Stimulated activated CD4-positive, alpha-beta T cell treated with anti-CD3 and anti-CD28 coated beads, Interleukin-12 subunit alpha, Interleukin-12 subunit beta, amount 100 ng/mL, for 24 hours (primary cell): ENCODE measurements at regions not wholly inside any gene's neighbourhood (a gene's known extent, or its start where the extent isn't known, plus 50 kb on each side); places are given as distances from the start of the nearest gene placed in this dataset.
"Not testable (repeated sequence)": the region's sequence is repeated elsewhere in the genome, so short reads cannot be mapped to it uniquely, and the experiment has no call there.

ENCODE experiments used
- DNase-seq, 2 experiments: peaks; one replicate each; pipeline ENCODE4 v3.0.0-alpha.2; 2020; ENCODE audit warnings: low read depth in 2 of 2

DNA sequence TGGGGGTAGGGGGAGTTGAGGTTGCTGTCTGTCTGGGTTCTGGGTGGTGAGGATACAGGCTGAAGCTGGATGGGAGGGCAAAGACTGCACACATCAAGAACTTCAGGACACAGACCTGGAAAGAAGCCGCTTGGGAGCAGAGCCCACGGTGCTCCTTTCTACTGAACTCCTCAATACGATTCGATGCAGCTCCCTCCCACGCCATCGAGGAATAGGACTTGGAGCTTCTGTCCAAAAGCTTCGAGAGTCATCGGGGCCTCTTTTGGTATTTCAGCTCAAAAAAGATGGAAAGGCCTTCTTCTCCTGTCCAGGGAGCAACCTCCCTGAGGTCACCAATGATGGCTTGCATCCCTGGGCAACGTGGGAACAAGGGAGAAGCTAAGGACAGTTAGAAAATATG, 407.1 kb upstream of the MGMT start:
- no peak for DNase-seq

DNA sequence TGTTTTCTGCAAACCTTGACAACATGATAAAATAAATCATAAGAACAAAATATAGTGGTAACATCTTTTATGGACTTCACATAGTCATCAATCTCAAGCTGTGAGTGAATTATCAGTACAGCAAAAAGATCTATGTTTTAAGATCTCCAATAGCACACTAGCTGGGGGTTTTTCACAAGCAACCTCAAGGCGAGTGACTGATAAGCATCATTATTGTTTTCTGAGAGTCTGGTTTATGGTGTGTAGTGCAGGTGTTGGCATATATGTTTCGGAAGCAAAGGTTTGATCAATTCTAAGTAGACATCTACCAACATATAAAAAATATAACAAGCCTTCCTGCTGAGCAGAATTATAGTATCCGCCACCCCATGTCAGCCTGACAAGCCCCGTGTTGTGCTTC, 403.8 kb upstream of the MGMT start:
- no peak for DNase-seq

- DNase-seq: no peak
These were observed 403.2 kb upstream of the MGMT start for GRCh38 chr10:129063877-129064276.

DNA sequence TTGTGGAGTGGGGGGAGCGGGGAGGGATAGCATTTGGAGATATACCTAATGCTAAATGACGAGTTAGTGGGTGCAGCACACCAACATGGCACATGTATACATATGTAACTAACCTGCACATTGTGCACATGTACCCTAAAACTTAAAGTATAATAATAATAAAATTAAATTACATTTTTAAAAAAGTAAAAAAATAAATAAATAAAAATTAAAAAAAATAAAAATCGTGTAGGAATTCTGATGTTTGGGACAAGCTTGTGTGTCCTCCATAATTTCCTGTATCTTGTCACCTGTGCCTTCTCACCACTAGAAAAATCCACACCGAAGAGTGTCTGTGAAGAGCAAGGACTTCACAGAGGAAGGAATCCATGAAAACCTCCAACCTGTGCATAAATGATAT, 400.5 kb upstream of the MGMT start:
- DNase-seq: not testable (repeated sequence)

DNA sequence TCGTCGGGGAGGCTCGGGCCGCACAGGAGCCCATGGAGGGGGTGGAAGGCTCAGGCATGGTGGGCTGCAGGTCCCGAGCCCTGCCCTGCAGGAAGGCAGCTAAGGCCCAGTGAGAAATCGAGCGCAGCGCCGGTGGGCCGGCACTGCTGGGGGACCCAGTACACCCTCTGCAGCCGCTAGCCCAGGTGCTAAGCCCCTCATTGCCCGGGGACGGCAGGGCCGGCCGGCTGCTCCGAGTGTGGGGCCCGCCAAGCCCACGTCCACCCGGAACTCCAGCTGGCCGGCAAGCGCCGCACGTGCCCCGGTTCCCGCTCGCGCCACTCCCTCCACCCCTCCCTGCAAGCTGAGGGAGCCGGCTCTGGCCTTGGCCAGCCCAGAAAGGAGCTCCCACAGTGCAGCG, 395.6 kb upstream of the MGMT start:
- DNase-seq: not testable (repeated sequence)

- no peak for DNase-seq
These were observed 392.1 kb upstream of the MGMT start for GRCh38 chr10:129074939-129075338.

DNA sequence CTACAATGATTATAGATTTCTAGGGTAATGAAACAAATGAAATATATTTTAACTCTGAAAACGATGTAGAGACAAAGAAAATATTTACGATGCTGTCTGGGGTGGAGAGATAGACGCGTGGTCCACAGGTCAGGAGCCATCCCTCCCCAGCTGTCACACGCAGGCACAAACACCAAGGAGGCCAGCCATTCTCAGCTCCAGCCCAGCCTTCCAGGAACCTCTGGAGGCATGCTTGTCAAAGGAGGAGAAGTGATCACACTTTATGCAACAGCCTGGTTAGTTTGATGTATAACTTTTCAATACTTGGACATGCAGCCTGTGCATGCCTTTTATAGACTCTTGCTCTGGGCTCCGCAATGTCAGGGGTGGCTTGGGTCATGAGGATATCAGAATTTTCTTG, 391.5 kb upstream of the MGMT start:
- no peak for DNase-seq

- no peak for DNase-seq
These were observed 391.1 kb upstream of the MGMT start for GRCh38 chr10:129075927-129076326.

DNA sequence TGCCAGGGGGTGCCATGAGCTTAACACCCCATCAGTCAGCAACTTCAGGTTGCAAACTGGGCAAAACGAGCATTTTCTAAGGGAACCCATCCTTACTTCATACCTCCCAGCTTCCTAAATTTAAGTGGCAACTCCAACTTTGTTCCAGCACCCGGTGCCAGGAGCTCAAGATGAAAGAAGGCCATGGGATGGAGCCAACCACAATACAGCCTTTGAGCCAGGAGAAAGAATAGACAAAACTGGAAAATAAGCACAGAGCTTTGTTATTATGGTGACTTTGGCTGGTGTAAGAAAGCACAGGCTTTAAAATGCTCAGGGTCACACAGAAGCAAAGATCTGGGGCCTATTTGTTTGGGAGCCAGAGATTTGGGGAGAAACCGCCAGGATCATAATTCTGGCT, 388.7 kb upstream of the MGMT start:
- DNase-seq: no peak

GRCh38 chr10:129078746-129079145, 388.3 kb upstream of the MGMT start:
- no peak for DNase-seq

DNA sequence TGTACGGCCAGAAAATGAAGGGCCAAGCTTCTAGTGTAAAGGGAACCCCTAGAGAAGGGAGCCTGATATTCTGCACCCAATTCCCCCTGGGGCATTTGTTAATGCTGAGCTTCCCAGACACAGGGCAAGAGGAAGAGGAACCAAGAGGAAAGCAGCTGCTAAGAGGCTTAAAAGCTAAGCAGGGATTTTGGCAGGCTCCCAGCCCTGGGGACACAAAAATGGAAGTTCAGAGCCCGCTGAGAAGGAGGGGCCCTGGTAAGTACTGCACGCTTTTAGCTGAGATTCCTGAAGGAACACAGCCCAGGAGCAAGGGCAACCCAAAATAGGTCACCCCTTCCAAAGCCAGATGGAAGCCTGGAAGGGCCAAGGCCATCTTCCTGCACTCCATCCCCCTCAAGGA, 387.3 kb upstream of the MGMT start:
- DNase-seq: no peak

- no peak for DNase-seq
These were observed 381.2 kb upstream of the MGMT start for GRCh38 chr10:129085811-129086210.

DNA sequence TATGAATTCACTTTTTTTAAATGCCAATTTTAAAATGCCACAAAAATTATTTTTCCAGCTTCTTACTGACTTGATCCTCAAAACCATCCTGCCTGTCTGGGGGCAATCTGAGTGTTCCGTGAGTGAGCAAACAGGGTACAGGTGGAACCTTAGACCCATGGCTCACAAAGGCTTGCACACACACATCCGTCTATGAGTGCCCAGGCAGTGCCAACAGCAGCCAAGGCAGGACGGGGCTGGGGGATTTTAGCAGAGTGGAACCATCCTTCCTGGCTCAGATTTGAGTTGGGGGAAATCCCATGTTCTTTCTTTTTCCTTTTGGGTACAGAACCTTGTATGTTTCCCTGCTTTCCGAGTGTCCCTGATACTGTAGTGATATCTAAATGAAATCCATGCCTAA, 377.7 kb upstream of the MGMT start:
- no peak for DNase-seq

- no peak for DNase-seq
These were observed 376.9 kb upstream of the MGMT start for GRCh38 chr10:129090165-129090564.

DNA sequence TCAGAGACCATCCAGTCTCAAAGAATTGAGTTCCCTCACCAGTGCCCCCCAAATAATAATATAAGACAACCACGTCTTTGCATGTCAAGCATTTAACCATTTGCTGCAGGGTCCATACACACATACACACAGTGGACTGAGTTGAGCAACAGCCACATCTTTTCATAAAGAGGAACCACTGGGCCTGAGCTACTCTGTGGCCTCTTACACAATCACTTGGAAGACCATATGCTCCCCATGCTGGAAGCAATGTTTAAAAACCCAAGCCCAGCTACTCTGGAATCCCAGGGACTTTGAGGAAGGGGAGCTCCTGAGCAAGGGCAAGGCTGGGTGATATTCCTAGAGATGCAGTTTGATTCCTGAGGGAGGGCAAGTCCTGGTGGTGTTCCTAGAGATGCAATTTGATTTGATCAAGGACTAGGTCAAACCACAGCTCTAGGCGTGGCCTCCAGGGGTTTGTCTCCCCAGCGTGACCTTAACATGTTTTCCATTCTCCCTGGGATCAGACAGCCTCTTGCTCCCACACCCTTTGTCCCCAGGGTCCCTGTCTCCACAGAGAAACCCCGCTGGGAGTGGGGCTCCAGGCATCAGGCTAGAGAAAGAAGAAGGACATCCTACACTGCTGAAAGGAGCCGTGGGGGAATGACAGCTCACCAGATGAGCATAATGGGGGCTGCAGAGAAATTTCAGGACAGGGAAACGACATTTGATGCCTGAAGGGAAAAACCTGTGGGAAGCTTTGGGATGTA, 376.2 kb upstream of the MGMT start:
- DNase-seq: no peak

DNA sequence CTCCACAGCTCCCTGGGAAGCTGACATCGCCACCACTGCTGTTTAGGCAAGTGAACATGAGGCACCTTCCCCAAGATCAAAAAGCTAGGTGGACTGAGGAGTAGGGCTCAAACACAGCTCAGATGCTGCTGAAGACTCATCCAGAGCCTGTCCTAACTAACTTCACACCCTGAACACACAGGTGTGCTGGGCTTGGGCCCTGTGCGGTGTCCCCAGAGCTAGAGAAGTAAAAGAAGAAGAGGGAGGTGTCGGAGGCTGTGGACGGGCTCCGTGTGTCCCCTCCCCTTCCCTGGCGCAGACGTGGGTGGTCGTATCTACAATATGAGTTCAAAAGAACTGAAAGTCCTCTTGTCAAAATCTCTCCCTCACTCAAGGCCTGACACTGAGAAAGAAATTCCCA, 373.4 kb upstream of the MGMT start:
- DNase-seq: no peak

DNA sequence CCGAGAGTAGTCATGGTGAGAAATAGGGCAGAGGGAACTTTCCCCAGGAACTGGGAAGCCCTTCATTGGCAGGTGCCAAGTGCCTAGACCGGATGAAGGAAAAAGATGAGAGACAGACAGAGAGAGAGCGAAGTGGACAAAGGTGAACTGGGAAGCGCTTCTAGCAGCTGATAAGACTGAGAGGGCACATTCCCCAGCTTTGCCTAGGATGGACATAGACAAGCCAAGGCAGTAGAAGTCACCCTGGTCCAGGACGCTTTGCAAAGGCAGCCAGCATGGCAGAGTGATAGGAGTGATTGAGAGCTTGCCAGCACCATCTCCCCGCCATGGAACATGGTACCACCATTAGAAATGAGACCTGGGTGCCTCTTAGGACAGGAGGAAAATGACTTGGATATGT, 372.8 kb upstream of the MGMT start:
- no peak for DNase-seq

- no peak for DNase-seq
These were observed 372.2 kb upstream of the MGMT start for GRCh38 chr10:129094861-129095260.

GRCh38 chr10:129095680-129096064, 371.4 kb upstream of the MGMT start:
- no peak for DNase-seq

GRCh38 chr10:129096065-129096984, 370.7 kb upstream of the MGMT start:
- no peak for DNase-seq

DNA sequence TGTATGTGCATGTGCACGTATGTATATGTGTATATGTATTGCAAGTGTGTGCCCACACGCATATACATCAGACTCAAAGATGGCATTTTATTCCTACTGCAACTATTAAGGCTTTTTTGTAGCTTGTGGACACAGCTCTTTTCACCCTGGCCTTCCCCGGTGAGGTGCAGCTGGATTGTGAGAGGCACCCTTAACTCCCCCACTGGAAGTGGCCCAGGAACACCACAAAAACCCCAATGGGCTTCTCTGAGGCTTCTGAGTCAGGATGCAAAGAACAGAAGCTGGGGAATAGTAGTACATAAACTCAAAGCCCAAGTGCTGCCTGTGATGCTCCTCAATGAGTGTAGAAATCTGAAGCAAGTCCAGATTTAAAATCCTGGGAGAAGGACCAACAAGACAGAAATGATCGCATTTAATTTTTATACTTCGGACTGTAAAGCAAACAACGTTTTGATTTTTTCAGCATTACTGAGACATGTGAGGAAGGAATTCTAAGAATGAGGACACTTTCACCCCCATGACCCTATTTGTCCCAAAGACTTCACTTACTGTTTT, 369.2 kb upstream of the MGMT start:
- DNase-seq: no peak

DNA sequence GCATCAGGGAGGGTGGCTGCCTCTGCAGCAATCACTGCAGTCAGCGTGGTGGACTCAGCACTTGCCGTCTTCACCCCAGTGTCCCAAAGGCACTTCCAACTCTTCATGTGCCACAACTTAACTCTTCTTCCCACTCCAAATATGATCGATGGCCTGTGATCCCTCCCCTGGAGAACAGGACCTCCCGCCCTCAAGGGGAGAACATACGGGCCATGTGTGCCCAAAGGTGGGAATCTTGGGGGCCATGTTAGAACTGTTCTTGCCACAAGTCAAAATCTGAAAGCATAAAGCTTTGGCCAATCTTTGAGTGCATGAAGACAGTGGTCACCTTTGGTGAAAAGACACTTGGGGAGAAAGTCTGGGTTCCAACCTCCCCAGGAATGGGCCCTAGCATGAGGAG, 368.5 kb upstream of the MGMT start:
- DNase-seq: no peak

DNA sequence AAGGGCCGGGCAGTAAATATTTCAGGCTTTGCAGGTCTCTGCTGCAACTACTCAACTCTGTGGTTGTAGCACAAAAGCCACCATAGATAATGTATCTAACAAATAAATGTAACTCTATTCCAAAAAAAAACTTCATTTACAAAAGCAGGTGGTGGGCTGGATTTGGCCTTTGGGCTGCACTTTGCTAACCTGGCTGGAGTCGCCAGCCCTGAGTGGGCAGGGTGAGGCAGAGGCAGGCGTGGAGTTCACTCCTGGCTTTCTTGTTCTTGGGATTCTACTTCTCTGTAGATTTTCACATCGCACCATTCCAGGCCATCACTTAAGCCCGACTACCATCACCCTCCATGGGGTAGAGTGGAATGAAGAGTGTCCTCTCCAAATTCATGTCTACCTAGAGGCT, 367.6 kb upstream of the MGMT start:
- DNase-seq: no peak
